ENCODE measurements at regions not wholly inside any gene's neighbourhood (a gene's known extent, or its start where the extent isn't known, plus 50 kb on each side); places are given as distances from the start of the nearest gene placed in this dataset.

GRCh38 chr11:15730995-15731385, 616.3 kb downstream of the INSC start:
- DNase-seq (no peak), ATAC-seq (no peak)
- Histone ChIP-seq H3K9me3 (ENCODE audit: control insufficient read depth, insufficient read depth, low read length) (no peaks in the 10 kb centered on the region), H3K36me3 (ENCODE audit: control insufficient read depth, insufficient read depth, low read length) (no peaks in the 10 kb centered on the region), H3K27me3 (ENCODE audit: control insufficient read depth, insufficient read depth, low read length) (no peaks in the 10 kb centered on the region), H3K27ac (ENCODE audit: low read length) (no peak overlapping the region), H3K4me1 (ENCODE audit: control insufficient read depth, insufficient read depth, low read length) (no peaks in the 10 kb centered on the region), H3K4me3 (ENCODE audit: low read length) (no peak overlapping the region)
- Mint-ChIP-seq H3K4me1 (no peaks in the 10 kb centered on the region), H3K4me3 (no peak overlapping the region), H3K9me3 (peaks cover 2 to 4% of the 10 kb centered on the region in 2 donors), H3K27me3 (ENCODE audit: low read depth in 2 of 2) (peaks cover 0 to 3% of the 10 kb centered on the region in 2 donors), H3K36me3 (no peaks in the 10 kb centered on the region), H3K27ac (no peak overlapping the region)
- 90% methylated on average over 4 of the region's 4 CpGs for WGBS (ENCODE audit: insufficient coverage)
- no peak for TF ChIP-seq CTCF (IDR thresholded peaks at IDR 0.05)
- intact Hi-C loops (cut with micrococcal nuclease) = no loop called here

DNA sequence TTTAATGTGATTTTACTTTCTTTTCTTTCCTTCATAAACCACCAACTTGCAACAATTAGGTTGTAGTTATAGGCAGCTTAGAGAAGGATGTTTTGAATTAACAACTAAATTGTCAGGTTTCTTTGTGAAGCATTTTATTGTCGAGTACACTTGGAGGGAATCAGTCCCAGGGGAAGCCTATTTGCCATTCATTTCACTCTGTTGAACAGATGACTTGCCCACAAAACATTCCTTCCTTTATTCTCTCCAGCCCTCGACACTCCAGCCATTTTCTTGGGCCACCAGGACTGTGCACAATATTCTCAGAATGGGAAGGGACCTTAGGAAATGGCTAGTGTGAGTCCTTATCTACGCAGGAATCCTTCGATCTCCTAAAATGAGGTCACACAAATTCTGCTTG, 620.6 kb downstream of the SOX6 start:
- DNase-seq = no peak
- no peaks in the 10 kb centered on the region for H3K36me3 Mint-ChIP-seq
- TF ChIP-seq CTCF (IDR thresholded peaks at IDR 0.05) = no peak

GRCh38 chr11:15737320-15737719, 619.0 kb downstream of the SOX6 start:
- H3K4me3 Mint-ChIP-seq = no peak overlapping the region
- DNase-seq (no peak), ATAC-seq (no peak)
- no peak for TF ChIP-seq CTCF (IDR thresholded peaks at IDR 0.05)
- no peaks in the 10 kb centered on the region for H3K36me3 ChIP-seq (ENCODE audit: control insufficient read depth, insufficient read depth, low read length)
- H3K4me1 Mint-ChIP-seq = no peaks in the 10 kb centered on the region
- no peaks in the 10 kb centered on the region for H3K9me3 ChIP-seq (ENCODE audit: control insufficient read depth, insufficient read depth, low read length)
- no peaks in the 10 kb centered on the region for H3K4me1 ChIP-seq (ENCODE audit: control insufficient read depth, insufficient read depth, low read length)
- no peak overlapping the region for H3K4me3 ChIP-seq (ENCODE audit: low read length)
- H3K9me3 Mint-ChIP-seq = peaks cover 0 to 6% of the 10 kb centered on the region in 2 donors
- H3K27me3 Mint-ChIP-seq (ENCODE audit: low read depth in 2 of 2) = no peaks in the 10 kb centered on the region
- H3K36me3 Mint-ChIP-seq = no peaks in the 10 kb centered on the region
- H3K27ac Mint-ChIP-seq = no peak overlapping the region
- H3K27ac ChIP-seq (ENCODE audit: low read length) = no peak overlapping the region
- no peaks in the 10 kb centered on the region for H3K27me3 ChIP-seq (ENCODE audit: control insufficient read depth, insufficient read depth, low read length)
- intact Hi-C loops (cut with micrococcal nuclease) = no loop called here

More for the DNA sequence above, 620.6 kb downstream of the SOX6 start:
- 65% methylated on average over 3 of the region's 4 CpGs for WGBS (ENCODE audit: insufficient coverage)
- H3K27me3 Mint-ChIP-seq (ENCODE audit: low read depth in 2 of 2) = no peaks in the 10 kb centered on the region
- peaks cover 0 to 6% of the 10 kb centered on the region in 2 donors for H3K9me3 Mint-ChIP-seq
- ATAC-seq = no peak
- H3K4me1 Mint-ChIP-seq = no peaks in the 10 kb centered on the region
- H3K9me3 ChIP-seq (ENCODE audit: control insufficient read depth, insufficient read depth, low read length) = no peaks in the 10 kb centered on the region
- no peaks in the 10 kb centered on the region for H3K36me3 ChIP-seq (ENCODE audit: control insufficient read depth, insufficient read depth, low read length)
- H3K4me3 Mint-ChIP-seq = no peak overlapping the region
- H3K27ac Mint-ChIP-seq = no peak overlapping the region
- no peaks in the 10 kb centered on the region for H3K27me3 ChIP-seq (ENCODE audit: control insufficient read depth, insufficient read depth, low read length)
- no peaks in the 10 kb centered on the region for H3K4me1 ChIP-seq (ENCODE audit: control insufficient read depth, insufficient read depth, low read length)
- H3K27ac ChIP-seq (ENCODE audit: low read length) = no peak overlapping the region
- intact Hi-C loops (cut with micrococcal nuclease) = no loop called here
- no peak overlapping the region for H3K4me3 ChIP-seq (ENCODE audit: low read length)

GRCh38 chr11:15738931-15739330, 617.4 kb downstream of the SOX6 start:
- H3K4me3 Mint-ChIP-seq = no peak overlapping the region
- no peak overlapping the region for H3K27ac ChIP-seq (ENCODE audit: low read length)
- H3K9me3 Mint-ChIP-seq = peaks cover under 1 to 6% of the 10 kb centered on the region in 2 donors
- H3K27me3 Mint-ChIP-seq (ENCODE audit: low read depth in 2 of 2) = no peaks in the 10 kb centered on the region
- intact Hi-C loops (cut with micrococcal nuclease) = no loop called here
- TF ChIP-seq CTCF (IDR thresholded peaks at IDR 0.05) = no peak
- H3K36me3 ChIP-seq (ENCODE audit: control insufficient read depth, insufficient read depth, low read length) = no peaks in the 10 kb centered on the region
- no peak overlapping the region for H3K27ac Mint-ChIP-seq
- WGBS (ENCODE audit: insufficient coverage) = 80% methylated on average over 5 of the region's 5 CpGs
- H3K36me3 Mint-ChIP-seq = no peaks in the 10 kb centered on the region
- H3K27me3 ChIP-seq (ENCODE audit: control insufficient read depth, insufficient read depth, low read length) = no peaks in the 10 kb centered on the region
- H3K4me1 Mint-ChIP-seq = no peaks in the 10 kb centered on the region
- DNase-seq (no peak), ATAC-seq (no peak)
- H3K4me3 ChIP-seq (ENCODE audit: low read length) = no peak overlapping the region
- no peaks in the 10 kb centered on the region for H3K9me3 ChIP-seq (ENCODE audit: control insufficient read depth, insufficient read depth, low read length)
- H3K4me1 ChIP-seq (ENCODE audit: control insufficient read depth, insufficient read depth, low read length) = no peaks in the 10 kb centered on the region

Measured in natural killer cell (primary cell).